ENCODE measurements at regions not wholly inside any gene's neighbourhood (a gene's known extent, or its start where the extent isn't known, plus 50 kb on each side); places are given as distances from the start of the nearest gene placed in this dataset.

DNA sequence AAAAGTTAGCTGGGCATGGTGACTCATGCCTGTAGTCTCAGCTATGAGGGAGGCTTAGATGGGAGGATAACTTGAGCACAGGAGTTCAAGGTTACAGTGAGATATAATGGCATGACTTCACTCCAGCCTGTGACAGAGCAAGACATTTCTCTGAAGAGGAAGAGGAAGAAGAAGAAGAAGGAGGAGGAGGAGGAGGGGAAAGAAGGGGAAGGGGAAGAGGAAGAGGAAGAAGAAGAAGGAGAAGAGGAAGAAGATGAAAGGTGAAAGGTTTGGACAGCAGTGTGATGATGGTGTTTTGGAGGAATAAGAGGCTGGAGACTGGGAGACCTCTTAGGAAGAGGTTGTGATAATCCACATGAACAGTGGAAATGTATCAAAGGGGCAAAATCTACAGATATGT is 410.7 kb upstream of the JAG1 start:
- DNase-seq (ENCODE audit: low spot score) = no peak

DNA sequence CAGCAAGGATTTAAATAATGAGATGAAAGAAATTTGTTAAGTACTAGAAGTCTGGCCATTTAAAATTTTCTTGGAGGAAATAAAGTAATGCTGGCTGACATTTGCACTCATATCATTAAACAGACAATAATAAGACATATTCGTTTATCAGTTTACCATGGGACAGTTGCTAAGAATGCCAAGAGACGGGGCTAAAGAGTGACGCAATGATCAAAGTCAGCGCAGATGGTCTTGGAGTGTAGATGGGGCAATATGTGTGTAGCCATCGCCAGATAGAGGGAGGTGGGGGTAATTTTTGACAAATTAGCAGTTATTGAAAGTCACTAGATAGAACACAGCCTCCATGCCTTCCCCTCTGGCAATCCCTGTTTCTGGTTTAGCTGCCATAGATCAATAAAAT is 413.2 kb upstream of the JAG1 start:
- DNase-seq (ENCODE audit: low spot score) = no peak

DNA sequence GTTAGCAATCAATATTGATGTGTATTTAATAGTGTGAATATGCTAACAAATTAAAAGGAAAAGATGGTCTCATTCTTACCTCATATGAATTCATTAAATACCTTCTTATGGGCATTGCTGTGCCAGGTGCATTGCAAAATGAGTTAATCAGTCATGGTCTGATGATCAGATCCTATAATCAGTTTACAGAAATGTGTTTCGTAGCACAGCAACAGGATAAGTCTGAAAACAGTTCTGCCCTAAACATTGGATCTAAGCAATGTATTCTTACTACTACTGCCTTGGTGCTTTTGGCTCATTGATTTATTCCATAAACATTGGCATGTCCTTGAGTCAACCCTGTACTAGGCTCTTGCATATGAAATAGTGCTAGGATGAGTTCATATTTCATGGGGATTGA is 417.0 kb upstream of the JAG1 start:
- no peak for DNase-seq (ENCODE audit: low spot score)

DNA sequence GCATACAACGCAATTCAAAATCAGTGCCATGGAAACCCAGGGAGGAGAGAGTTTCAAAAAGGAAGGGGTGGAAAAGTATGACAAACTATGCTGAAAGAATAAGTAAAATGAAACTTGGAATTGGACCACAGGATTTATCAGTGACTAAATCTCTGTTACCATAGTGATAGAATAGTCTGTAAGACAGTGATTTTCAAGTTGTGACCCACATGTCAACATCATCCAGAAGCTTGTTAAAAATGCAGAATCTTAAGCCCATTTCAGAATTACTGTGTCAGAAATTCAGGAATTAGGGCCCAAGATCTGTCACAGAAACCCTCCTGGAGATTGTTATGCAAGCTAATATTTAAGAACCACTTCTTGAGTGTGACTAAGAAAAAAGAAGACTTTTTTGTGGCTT is 417.7 kb upstream of the JAG1 start:
- no peak for DNase-seq (ENCODE audit: low spot score)

DNA sequence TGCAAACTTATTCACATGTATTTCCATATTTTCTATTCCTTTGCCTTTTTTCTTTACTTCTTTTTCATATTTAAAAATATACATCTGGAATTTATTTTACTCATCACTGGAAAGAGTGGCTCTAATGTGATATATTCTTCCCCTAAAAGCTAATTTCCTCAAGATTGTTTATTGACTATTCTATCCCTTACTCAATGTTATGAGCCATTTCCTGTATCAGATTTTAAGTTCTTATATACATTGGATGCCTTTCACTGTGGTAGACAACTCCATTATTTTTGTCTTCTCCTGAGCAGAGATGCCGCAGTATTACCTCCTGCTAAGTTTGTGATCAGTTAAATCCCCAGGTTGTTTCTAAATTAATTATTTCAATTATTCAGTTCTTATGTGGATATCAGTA is 418.4 kb upstream of the JAG1 start:
- DNase-seq (ENCODE audit: low spot score) = no peak

DNA sequence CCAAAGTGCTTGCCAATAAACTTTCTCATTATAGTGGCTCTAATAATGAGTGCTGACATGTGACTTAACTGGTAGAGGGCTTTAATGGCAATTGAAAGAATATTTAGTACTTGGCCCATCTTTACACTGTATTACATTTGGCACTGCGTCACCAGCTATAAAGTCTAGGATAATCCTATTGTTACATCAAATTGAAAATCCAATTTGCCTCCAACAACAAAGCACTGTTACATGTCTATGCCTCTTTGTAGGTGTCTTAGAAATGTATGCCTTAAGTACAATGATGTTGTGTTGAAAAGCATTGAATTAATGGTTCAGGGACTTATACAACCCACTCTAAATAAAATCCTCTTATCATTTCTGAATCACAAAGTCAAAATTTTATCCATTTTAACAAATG is 420.4 kb upstream of the JAG1 start:
- DNase-seq (ENCODE audit: low spot score) = no peak

DNA sequence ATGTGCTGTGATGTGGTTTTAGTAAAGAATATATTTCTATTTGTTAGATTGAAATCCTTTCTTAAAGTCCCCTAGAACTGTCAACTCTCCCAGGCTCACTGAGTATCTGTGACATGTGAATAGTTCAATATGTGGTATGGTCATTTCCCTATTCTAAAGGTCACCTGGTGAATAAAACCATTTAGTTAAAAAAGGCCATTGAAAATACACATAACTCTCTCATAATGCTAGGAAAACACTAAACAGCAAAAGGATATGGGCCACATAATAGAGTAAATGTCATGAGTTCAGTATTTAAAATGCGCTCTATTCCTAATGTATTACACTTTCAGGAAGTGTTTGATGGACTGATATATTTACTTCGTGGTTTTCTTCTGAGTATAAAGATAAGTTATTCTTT is 420.9 kb upstream of the JAG1 start:
- DNase-seq (ENCODE audit: low spot score) = no peak

DNA sequence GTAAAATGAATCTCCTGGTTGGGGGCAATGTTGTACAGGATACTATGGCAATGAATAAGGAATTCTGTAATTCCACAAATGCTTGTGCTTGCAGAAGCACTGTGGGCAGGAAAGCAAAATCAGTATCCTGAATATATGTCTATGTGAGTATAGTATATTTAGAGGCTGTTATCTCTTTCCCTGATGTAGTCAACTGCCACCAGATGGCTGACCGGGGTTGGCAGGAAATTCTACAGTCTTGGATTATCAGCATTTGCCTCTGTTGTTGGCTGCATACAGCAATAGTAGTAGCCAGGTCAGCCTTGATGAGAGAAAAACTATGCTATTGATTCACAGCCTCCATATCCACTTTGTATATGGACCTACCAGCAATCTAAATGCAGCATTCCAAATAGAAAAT is 425.1 kb upstream of the JAG1 start:
- DNase-seq (ENCODE audit: low spot score) = no peak

DNA sequence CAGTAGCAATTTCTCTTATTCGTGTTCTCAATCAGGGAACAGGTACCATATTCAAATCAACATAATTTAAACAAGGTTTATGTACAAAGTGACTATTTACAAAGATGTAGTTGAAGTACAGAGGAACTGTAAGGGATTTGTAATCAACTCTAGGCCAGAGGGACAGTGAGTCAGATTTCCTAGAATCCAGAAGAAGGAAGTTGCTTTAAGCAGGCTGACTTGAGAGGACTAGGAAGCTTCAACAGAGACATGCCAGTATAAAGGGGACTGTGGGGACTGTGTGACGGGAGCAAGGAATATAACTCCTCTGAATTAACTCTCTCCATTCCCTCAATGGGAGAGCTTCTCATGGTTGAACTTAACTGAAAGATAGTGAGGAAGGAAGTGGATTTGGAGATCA is 427.4 kb upstream of the JAG1 start:
- DNase-seq (ENCODE audit: low spot score) = no peak

DNA sequence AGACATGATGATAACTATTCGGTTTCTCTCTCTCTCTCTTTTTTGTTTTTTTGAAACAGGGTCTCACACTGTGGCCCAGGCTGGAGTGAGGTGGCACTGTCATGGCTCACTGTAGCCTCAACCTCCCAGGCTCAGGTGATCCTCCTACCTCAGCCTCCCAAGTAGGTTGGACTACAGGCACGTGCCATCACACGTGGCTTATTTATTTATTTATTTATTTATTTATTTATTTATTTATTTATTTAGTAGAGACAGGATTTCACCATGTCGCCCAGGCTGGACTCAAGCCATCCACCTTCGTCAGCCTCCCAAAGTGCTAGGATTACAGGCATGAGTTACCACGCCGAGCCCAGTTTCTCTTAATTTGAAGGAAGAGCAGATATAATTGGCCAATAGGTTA is 427.9 kb upstream of the JAG1 start:
- DNase-seq (ENCODE audit: low spot score) = no peak

DNA sequence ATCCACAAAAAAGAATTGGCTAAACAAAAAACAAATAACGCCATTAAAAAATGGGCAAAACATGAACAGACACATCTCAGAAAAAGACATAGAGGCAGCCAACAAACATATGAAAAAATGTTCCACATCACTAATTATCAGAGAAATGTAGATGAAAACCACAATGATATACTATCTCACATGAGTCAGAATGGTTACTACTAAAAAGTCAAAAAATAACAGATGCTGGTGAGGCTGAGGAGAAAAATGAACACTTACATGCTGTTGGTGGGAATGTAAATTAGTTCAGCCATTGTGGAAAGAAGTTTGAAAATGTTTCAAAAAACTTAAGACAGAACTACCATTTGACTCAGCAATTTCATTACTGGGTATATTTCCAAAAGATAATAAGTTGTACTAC is 430.1 kb upstream of the JAG1 start:
- DNase-seq (ENCODE audit: low spot score) = no peak

DNA sequence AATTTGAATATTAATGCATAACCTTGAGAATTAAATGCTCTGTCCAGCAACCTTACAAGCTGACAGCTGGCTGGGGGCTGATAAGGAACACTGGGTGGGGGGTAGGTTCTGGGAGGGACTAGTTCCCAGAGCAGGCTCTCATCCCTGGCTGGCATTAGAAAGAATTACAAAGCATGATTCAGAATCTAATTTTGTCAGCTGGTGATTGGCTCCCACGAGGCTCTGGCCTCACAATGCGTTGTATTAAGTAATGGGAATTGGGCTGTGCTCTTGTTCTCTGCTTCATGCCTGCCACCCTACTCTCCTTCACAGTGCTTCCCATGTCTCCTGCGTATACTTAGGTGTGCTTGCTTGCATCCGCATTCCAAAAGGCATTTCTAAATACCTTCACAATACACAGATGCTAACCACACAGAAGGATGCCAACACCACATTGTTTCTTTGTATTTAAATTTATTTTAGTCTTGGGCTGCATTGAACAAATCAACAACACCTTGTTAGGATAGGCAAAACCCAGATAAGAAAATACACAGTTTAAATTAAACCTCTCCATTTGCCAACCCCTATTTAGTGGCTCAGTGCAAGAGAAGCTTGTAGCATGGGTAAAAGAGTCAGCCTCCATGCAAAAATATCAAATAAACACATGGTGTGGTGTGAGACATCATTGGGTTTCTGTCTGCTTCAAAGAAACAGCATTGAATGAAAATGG is 434.5 kb upstream of the JAG1 start:
- DNase-seq (ENCODE audit: low spot score) = no peak

DNA sequence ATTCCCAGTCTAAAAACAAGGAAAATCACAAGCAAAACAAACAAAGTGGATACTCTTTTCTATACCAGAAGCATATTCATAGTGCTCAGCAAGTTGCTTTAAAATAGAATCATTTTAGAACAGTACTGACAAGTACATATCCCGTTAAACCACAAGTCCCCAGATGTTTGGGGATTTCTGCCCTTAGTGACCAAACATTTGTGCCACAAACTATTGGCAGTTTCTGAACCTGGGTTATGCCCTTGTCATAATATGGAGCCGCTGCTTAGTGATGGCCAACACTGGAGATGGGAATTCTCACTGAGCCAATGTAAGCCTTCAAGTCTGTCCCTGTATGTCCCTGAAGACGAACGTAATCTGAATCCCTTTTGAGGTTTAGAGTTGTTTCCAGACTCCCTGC is 436.7 kb upstream of the JAG1 start:
- no peak for DNase-seq (ENCODE audit: low spot score)

DNA sequence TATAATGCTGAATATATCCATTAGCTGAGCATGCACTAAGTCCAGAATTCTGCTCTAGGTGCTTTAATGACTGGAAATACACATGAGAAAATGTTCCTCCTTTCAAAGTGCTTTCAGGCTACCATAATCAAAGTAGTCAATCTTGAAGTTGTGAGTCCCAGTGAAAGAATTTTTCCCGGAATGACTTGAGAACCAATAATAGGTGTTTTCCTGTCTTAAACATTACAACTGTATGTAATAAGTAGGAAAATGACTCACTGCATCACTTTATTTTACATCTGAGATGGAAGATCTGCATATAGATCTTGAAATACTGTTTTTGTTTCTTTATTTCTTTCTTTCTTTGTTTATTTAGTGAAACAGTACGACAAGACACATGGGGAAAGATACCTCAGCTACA is 437.4 kb upstream of the JAG1 start:
- DNase-seq (ENCODE audit: low spot score) = no peak

DNA sequence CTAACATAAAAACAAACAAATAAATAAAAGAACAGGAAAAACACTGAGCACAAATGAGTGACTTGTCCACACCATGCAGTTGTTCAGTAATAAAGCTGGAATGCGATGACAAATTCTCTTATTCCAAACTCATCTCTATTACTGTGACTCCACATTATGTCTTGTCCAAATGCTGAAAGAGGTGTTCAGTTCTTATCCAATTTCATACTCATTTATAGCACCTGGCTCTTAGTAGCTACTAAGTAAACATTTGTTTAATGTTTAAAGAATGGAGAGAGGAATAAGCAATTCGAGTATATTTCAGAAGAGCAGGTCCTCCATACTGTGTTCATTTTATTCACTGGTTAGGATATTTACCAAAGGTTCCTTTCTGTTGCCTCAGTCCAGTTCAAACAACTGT is 439.0 kb upstream of the JAG1 start:
- DNase-seq (ENCODE audit: low spot score) = no peak

DNA sequence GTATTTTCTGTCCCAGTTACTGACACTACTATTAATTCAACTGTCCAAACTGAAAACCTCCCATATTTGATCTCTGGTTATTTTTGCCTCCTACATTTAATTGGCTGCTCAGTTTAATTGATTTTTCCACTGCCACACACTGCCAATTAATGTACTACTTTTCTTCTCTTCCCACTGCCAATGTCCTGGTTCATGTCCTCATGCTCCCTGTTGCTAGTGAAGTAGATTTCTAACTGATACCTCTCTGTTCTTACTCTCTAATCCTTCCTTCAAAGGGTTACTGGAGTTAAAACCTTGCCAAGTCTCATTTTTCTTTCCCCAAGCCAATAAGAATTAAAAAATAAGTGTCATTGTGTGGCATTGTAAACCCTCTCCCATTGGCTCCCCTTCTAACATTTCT is 440.6 kb upstream of the JAG1 start:
- no peak for DNase-seq (ENCODE audit: low spot score)

DNA sequence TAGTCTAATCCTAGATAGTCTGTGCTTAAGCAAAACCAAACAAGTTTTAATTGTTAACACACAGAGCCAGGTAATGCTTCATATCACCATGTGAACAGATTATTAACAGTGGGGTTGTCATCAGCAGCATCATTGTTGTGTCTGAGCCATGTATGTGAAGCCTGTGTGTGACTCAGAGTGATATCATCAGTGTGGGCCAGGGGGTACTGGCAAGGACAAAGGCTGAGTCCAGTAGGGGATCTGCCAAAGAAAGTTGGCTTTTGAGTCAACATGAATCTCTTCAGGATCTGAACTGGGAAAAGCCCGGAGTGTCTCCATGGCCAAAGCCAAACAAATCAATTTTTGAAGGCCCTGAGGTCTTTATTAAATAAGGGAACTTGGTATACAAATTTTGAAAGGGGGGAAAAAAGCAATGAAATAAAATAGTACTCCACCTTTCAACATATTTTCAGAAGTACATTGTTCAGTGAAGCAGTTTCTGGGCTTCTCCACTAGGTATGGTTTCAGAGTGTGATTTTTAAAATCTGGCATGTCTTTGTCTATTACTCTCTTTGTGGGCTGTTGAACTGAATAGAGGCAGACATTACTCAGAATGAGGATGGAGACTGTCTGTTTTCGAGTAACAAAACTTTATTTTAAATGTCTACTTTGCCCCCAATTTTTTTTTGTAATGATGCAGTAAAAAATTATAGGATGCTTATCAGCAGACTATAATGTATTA is 444.2 kb upstream of the JAG1 start:
- peak; percentile 58 for DNase-seq (ENCODE audit: low spot score)

DNA sequence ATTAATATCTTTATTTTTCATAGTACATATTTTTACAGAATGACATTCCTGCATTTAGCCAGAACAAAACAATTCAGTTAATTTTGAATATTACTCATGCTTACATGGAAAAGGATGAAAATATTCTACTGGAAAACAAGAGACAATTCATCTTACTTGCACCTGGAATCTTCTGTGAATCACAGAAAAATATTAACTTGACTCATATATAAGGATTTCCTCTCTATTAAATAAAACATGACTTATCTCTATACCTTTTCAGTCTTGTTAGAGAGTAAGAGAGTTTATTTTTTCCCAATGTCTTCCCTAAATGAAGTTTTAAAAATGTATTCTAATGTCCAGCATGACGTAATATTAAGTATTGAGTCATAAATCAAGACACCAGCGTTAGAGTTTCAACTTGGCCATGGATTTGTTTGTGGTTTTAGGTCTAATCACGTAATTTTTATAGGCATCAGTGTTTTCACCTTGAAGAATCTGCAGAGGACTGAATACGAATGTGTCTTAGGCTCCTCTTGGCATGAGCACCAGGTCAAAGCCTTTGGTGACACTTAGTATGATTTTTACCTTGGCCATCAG is 445.1 kb upstream of the JAG1 start:
- DNase-seq (ENCODE audit: low spot score) = no peak

DNA sequence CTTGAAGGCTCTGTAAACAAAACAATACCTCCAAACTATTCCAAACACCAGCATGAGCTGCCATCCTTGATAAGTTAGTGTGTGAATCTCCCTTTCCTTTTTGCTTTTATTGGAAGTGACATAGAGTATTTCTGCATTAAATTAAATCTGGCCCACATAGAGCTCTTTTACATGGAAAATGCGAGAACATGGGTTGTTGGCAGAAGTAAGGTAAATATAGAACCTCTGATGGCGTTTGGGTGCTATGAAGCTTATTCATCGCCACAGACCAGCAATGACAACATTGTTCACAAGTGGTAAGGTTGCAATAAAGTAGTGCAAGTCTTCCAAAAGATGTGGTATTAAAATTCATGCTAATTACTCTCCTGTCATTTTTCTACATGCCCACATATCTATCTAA is 445.8 kb upstream of the JAG1 start:
- DNase-seq (ENCODE audit: low spot score) = no peak

DNA sequence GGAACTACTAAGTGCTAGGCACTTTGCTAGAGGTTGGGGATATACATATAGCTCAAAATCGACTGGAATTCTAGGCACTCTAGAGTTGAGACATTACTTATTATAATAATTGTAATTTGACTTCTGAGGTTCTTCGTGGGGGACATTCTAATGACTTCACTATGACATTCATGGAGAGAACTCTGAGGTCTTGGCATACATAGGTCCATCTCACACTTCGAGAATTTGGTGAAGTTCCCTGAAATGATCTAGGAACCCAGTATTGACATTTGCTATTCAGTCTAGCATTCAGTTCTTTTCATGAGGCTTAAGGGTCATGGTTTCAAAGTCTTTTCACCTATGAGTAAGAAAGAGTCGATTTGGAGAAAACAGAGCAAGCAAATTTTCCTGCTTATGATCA is 446.6 kb upstream of the JAG1 start:
- no peak for DNase-seq (ENCODE audit: low spot score)

DNA sequence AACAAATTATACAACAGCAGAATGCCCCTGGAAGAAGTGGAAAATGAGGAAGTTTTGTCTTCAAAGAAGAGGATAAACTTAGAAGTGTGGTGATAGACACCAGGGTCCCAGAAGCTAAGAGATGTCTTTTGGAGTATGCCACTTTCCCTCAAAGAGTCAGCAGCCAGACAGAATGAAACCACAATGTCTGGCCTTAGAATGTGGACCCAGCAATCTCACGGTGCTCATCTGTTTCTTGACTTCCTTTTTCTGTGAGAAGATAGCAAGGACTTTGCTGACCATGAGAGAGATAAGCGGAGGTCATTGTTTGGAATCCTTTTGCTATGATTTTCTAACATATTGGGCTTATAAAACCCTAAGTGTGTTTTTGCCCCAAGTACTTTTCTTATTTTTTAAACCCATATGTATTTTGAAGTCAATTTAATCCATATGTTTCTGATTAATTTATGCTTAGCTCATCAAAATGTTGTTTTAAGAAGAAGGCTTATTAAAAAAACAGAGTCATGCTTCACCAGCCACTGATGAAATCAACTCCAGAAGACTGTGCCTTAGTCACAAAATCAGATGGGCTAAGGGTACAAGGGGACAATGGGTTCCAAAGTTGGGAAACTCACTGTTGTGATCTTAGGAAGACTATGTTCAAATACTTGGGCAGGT is 451.2 kb upstream of the JAG1 start:
- DNase-seq (ENCODE audit: low spot score) = no peak

DNA sequence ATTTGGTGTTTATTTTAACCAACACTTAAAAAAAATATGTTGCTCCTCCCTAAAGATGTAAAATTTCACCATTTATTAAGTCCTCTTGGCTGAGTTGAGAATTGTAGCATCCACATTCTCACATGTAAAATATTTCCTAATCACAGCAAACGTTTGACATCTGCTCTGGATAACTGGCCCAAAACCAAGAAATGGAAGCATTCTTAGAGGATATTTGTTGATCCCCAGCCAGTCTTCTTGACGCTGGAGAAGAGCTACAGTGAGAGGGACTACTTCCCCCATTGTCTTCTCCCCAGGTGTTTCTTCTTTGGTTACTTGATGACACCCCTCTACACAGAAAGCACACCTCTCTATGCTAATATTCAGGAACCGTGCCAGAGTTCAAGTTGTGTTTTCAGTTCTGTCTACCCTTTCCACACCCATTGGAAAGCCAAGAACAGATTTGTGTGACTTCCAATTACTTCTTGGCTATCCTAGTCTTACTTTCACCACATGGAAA is 454.5 kb upstream of the JAG1 start:
- DNase-seq (ENCODE audit: low spot score) = peak; percentile 5

DNA sequence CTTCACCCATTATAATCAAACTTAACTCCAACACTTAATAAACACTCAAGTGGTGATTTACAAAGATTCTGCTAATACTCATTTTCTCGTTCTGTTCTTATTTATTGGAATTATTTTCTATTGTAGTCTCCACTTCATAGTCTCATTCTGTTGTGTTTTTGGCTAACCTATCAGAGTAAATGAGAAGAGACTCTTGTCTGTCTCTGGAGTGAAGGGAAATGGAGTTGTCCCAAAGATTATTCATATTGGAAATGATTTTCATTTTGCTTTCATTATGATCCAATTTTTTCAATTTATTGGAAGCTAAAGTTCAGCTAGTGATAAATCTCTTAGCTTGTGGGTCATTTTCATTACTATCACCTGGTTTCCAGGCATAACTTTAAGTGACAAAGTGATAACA is 454.9 kb upstream of the JAG1 start:
- no peak for DNase-seq (ENCODE audit: low spot score)

Measured in AG08395 (cell line).